HepG2 (cell line): ENCODE measurements at regions not wholly inside any gene's neighbourhood (a gene's known extent, or its start where the extent isn't known, plus 50 kb on each side); places are given as distances from the start of the nearest gene placed in this dataset.

Experiments used
- ATAC-seq: fragments of 200-7000 bp; cut with Tn5 transposase; 3 replicates; pipeline ENCODE4 v1.9.1; 2020; ENCODE audit warnings: mild to moderate bottlenecking, moderate library complexity
- BruUV-seq: library from RNA; stranded (reverse); fragments of 400-500 nt; replicated peaks from 2 replicates; lab custom pipeline; 2021; lab: Mats Ljungman, UMichigan
- CTCF ChIA-PET: fragments of 300-600 bp; formaldehyde crosslinking; extraction: SDS; loops from one replicate; lab custom pipeline; 2021; ENCODE audit warnings: low total read pairs, inconsistent platforms, low intra/inter-chr PET ratio; lab: Yijun Ruan, JAX
- POLR2A ChIA-PET: fragments of 350-600 bp; sonication (Branson Sonifier 250); formaldehyde crosslinking; loops from one replicate; lab custom pipeline; 2020; ENCODE audit warnings: antibody characterized with exemption, inconsistent platforms; lab: Yijun Ruan, JAX
- DNase-seq: peaks from one replicate; pipeline ENCODE4 v3.0.0-alpha.2; 2015; ENCODE audit warnings: low spot score
- FAIRE-seq: peaks from 3 replicates; lab custom pipeline; 2011; peaks lifted over from hg19 to GRCh38; lab: Jason Lieb, UNC
- H2AFZ ChIP-seq: one replicate; pipeline ENCODE4 v1.6.1; 2011; ENCODE audit warnings: low read length, inconsistent platforms
- H3K27ac ChIP-seq: fragments of 300-600 bp; 3 replicates; pipeline ENCODE4 v1.8.0; 2011; ENCODE audit warnings: mixed run types, mild to moderate bottlenecking, mixed read lengths, low read length, inconsistent platforms; ENCODE audit not compliant: insufficient read depth; ENCODE audit errors: extremely low read length
- H3K27me3 ChIP-seq, 2 experiments: fragments of 200-600 bp in 1 of 2; 2 replicates in 1 of 2; 3 replicates in 1 of 2; pipeline versions ENCODE4 v1.6.0 to v1.8.0; 2011; ENCODE audit warnings: low read length in 2 of 2, mild to moderate bottlenecking in 2 of 2, moderate library complexity in 2 of 2, inconsistent platforms in 1 of 2; ENCODE audit not compliant: insufficient read depth in 2 of 2, control insufficient read depth in 1 of 2
- H3K36me3 ChIP-seq, 2 experiments: fragments of 200-600 bp in 1 of 2; replicated peaks in 1 of 2; 2 replicates in 1 of 2; 3 replicates in 1 of 2; pipeline versions ENCODE4 v1.5.1 to v1.8.0; 2011; ENCODE audit warnings: low read length in 2 of 2, inconsistent platforms in 1 of 2; ENCODE audit not compliant: insufficient read depth in 2 of 2, control insufficient read depth in 1 of 2
- H3K4me1 ChIP-seq: 2 replicates; pipeline ENCODE4 v1.5.1; 2012; ENCODE audit warnings: low read length, inconsistent platforms; ENCODE audit not compliant: insufficient read depth
- H3K4me2 ChIP-seq: 2 replicates; pipeline ENCODE4 v1.6.0; 2011; ENCODE audit warnings: low read depth, low read length, inconsistent platforms
- H3K4me3 ChIP-seq, 3 experiments: fragments of 200-600 bp in 1 of 3; sonication (generic), shearing (Covaris generic) in 1 of 3; replicated peaks in 1 of 3; 2 replicates each; pipeline ENCODE4 v1.5.1; 2011 to 2016; ENCODE audit warnings: low read length in 3 of 3, inconsistent platforms in 2 of 3, low read depth in 2 of 3, mild to moderate bottlenecking in 2 of 3, control low read depth in 1 of 3, mixed read lengths in 1 of 3; ENCODE audit not compliant: insufficient read depth in 1 of 3
- H3K79me2 ChIP-seq: one replicate; pipeline ENCODE4 v1.6.1; 2011; ENCODE audit warnings: low read length, inconsistent platforms; ENCODE audit not compliant: insufficient read depth
- H3K9ac ChIP-seq: 2 replicates; pipeline ENCODE4 v1.6.0; 2011; ENCODE audit warnings: mild to moderate bottlenecking, low read depth, low read length, inconsistent platforms; ENCODE audit not compliant: insufficient read depth
- H3K9me3 ChIP-seq: 2 replicates; pipeline ENCODE4 v1.5.1; 2012; ENCODE audit warnings: mild to moderate bottlenecking, low read length
- H4K20me1 ChIP-seq: 2 replicates; pipeline ENCODE4 v1.6.0; 2011; ENCODE audit warnings: inconsistent platforms, mild to moderate bottlenecking, low read length, moderate library complexity; ENCODE audit not compliant: insufficient read depth
- ASH2L ChIP-seq: fragments of 300-600, 200-600 bp; sonication (generic); IDR thresholded peaks from 2 replicates; pipeline ENCODE4 v1.7.0; 2017; ENCODE audit warnings: low read depth, mild to moderate bottlenecking, moderate library complexity, mixed read lengths, low read length; ENCODE audit not compliant: insufficient read length
- ATF2 ChIP-seq: sonication (generic); formaldehyde crosslinking; IDR thresholded peaks from 2 replicates; pipeline ENCODE4 v1.4.0; 2020; ENCODE audit warnings: missing genetic modification reagents
- ELF4 ChIP-seq: sonication (generic); formaldehyde crosslinking; IDR thresholded peaks from 2 replicates; pipeline ENCODE4 v1.5.0; 2020; ENCODE audit warnings: missing genetic modification reagents, mild to moderate bottlenecking, moderate library complexity, borderline replicate concordance
- ERF ChIP-seq: IDR thresholded peaks from 2 replicates; pipeline ENCODE4 v1.6.1; 2018; ENCODE audit warnings: missing biosample characterization, missing genetic modification reagents
- GABPB1 ChIP-seq: IDR thresholded peaks from 2 replicates; pipeline ENCODE4 v1.6.1; 2016; ENCODE audit warnings: mild to moderate bottlenecking, missing genetic modification reagents, moderate library complexity, missing compliant biosample characterization
- HBP1 ChIP-seq: IDR thresholded peaks from 2 replicates; pipeline ENCODE4 v1.6.1; 2016; ENCODE audit warnings: low read depth, control low read depth
- JARID2 ChIP-seq: sonication (generic); formaldehyde crosslinking; IDR thresholded peaks from 2 replicates; pipeline ENCODE4 v1.8.1; 2023; ENCODE audit warnings: missing genetic modification reagents, inconsistent platforms; ENCODE audit not compliant: insufficient replicate concordance
- NFYC ChIP-seq: IDR thresholded peaks from 2 replicates; pipeline ENCODE4 v1.6.1; 2016; ENCODE audit warnings: missing genetic modification reagents, missing compliant biosample characterization
- TBX3 ChIP-seq: fragments of 450-650 bp; IDR thresholded peaks from 2 replicates; pipeline ENCODE4 v1.6.1; 2017; ENCODE audit warnings: antibody characterized with exemption, mild to moderate bottlenecking, inconsistent platforms, borderline replicate concordance
- ZNF205 ChIP-seq: IDR thresholded peaks from 2 replicates; pipeline ENCODE4 v1.6.1; 2018; ENCODE audit warnings: missing biosample characterization, missing genetic modification reagents
- ZNF343 ChIP-seq: sonication (generic); formaldehyde crosslinking; IDR thresholded peaks from 2 replicates; pipeline ENCODE4 v1.4.0; 2020; ENCODE audit warnings: mild to moderate bottlenecking, missing genetic modification reagents
- ZNF619 ChIP-seq: sonication (generic); formaldehyde crosslinking; IDR thresholded peaks from 2 replicates; pipeline ENCODE4 v1.4.0; 2020; ENCODE audit warnings: mild to moderate bottlenecking, missing genetic modification reagents
- ZNF670 ChIP-seq: sonication (generic); formaldehyde crosslinking; IDR thresholded peaks from 2 replicates; pipeline ENCODE4 v1.8.0; 2022; ENCODE audit warnings: mild to moderate bottlenecking, missing genetic modification reagents, borderline replicate concordance
- ZNF788 ChIP-seq: sonication (generic); formaldehyde crosslinking; IDR thresholded peaks from 2 replicates; pipeline ENCODE4 v1.5.0; 2020; ENCODE audit warnings: mild to moderate bottlenecking, missing genetic modification reagents, borderline replicate concordance
- WGBS: methylation state at CpG from one replicate; pipeline ENCODE4 v1.1.6; 2017; ENCODE audit warnings: low lambda C conversion rate; 5-methylcytosine and 5-hydroxymethylcytosine counted together
- in situ Hi-C: cut with HindIII; loops from 2 replicates; pipeline ENCODE4 v1.10.0; 2017; ENCODE audit warnings: low pct_unique_long_range_greater_than_20kb; ENCODE audit not compliant: extremely low pct_ligation_motif_present
- intact Hi-C: fragments of 100-400 bp; cut with micrococcal nuclease; formaldehyde crosslinking; loops from one replicate; pipeline ENCODE4 v1.10.0; 2022; ENCODE audit not compliant: unreplicated experiment
- TF ChIP-seq, protein P1 (sequence below): sonication (generic); formaldehyde crosslinking; IDR thresholded peaks from 2 replicates; pipeline ENCODE4 v1.5.1; 2020; ENCODE audit warnings: mild to moderate bottlenecking, missing genetic modification reagents, moderate library complexity
- TF ChIP-seq, protein P2 (sequence below): IDR thresholded peaks from 2 replicates; pipeline ENCODE4 v1.6.1; 2012; ENCODE audit warnings: inconsistent platforms

- no peak for FAIRE-seq
- BruUV-seq: no TSS peak
- TF ChIP-seq GABPB1 (CRISPR knock-in tag) (no peak), ERF (CRISPR knock-in tag) (no peak), TBX3 (no peak), ASH2L (no peak), ATF2 (CRISPR knock-in tag) (no peak), ZNF670 (no peak), HBP1 (CRISPR knock-in tag) (no peak), ELF4 (CRISPR knock-in tag) (no peak), ZNF788 (CRISPR knock-in tag) (no peak), NFYC (no peak), ZNF205 (CRISPR knock-in tag) (no peak), ZNF619 (no peak), ZNF343 (CRISPR knock-in tag) (no peak), JARID2 (CRISPR knock-in tag) (no peak)
- TF ChIP-seq, protein P1, sequence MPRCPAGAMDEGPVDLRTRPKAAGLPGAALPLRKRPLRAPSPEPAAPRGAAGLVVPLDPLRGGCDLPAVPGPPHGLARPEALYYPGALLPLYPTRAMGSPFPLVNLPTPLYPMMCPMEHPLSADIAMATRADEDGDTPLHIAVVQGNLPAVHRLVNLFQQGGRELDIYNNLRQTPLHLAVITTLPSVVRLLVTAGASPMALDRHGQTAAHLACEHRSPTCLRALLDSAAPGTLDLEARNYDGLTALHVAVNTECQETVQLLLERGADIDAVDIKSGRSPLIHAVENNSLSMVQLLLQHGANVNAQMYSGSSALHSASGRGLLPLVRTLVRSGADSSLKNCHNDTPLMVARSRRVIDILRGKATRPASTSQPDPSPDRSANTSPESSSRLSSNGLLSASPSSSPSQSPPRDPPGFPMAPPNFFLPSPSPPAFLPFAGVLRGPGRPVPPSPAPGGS: no peak
- TF ChIP-seq, protein P2, sequence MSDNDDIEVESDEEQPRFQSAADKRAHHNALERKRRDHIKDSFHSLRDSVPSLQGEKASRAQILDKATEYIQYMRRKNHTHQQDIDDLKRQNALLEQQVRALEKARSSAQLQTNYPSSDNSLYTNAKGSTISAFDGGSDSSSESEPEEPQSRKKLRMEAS: no peak
Measured at GRCh38 chr10:131021246-131021895, 290.1 kb downstream of the TCERG1L start.

More at GRCh38 chr10:131021246-131021895, 290.1 kb downstream of the TCERG1L start:
- Histone ChIP-seq H3K27ac (no peak overlapping the region), H3K79me2 (no peaks in the 10 kb centered on the region), H3K27me3 (peaks cover 2 to 8% of the 10 kb centered on the region in 2 experiments; a peak in 2 of 5 replicates), H2AFZ (no peak overlapping the region), H3K9me3 (no peaks in the 10 kb centered on the region), H3K9ac (no peak overlapping the region), H3K4me2 (no peak overlapping the region), H3K4me3 (no peak overlapping the region), H4K20me1 (no peaks in the 10 kb centered on the region), H3K36me3 (no peaks in the 10 kb centered on the region), H3K4me1 (no peaks in the 10 kb centered on the region; the same call in 1 of the 2 replicates)
- in situ Hi-C loops: no loop called here
- ATAC-seq (no peak), DNase-seq (no peak)
- 16% methylated on average over 16 of the region's 16 CpGs for WGBS
- POLR2A ChIA-PET: no interaction called here
- intact Hi-C loops: no loop called here
- CTCF ChIA-PET: no interaction called here
